HAP-1 (cell line): ENCODE measurements at regions not wholly inside any gene's neighbourhood (a gene's known extent, or its start where the extent isn't known, plus 50 kb on each side); places are given as distances from the start of the nearest gene placed in this dataset.

Experiments
- DNase-seq, 2 experiments: peaks; one replicate each; pipeline ENCODE4 v3.0.0-alpha.2; 2016 to 2020; ENCODE audit warnings: low spot score in 2 of 2
- H3K27me3 ChIP-seq: fragments of 250-450 bp; sonication (Bioruptor Pico); 2 replicates; pipeline ENCODE4 v1.5.1; 2020; ENCODE audit warnings: low read depth, mild to moderate bottlenecking, moderate library complexity
- H3K36me3 ChIP-seq: fragments of 250-450 bp; sonication (Bioruptor Pico); replicated peaks from 2 replicates; pipeline ENCODE4 v1.5.1; 2020; ENCODE audit warnings: mild to moderate bottlenecking
- H3K4me1 ChIP-seq: fragments of 250-450 bp; sonication (Bioruptor Pico); 2 replicates; pipeline ENCODE4 v1.5.1; 2020; ENCODE audit warnings: mild to moderate bottlenecking
- H3K4me3 ChIP-seq: fragments of 250-450 bp; sonication (Bioruptor Pico); 2 replicates; pipeline ENCODE4 v1.5.1; 2020; ENCODE audit warnings: mild to moderate bottlenecking, moderate library complexity
- H3K9me3 ChIP-seq: fragments of 250-450 bp; sonication (Bioruptor Pico); 2 replicates; pipeline ENCODE4 v1.5.1; 2020; ENCODE audit warnings: mild to moderate bottlenecking, moderate library complexity
- in situ Hi-C: fragments of 300-500 bp; cut with MboI; formaldehyde crosslinking; loops from 3 replicates; pipeline ENCODE4 v1.14.3; 2020; ENCODE audit warnings: low sequenced_read_pairs, inconsistent platforms, mixed read lengths

DNA sequence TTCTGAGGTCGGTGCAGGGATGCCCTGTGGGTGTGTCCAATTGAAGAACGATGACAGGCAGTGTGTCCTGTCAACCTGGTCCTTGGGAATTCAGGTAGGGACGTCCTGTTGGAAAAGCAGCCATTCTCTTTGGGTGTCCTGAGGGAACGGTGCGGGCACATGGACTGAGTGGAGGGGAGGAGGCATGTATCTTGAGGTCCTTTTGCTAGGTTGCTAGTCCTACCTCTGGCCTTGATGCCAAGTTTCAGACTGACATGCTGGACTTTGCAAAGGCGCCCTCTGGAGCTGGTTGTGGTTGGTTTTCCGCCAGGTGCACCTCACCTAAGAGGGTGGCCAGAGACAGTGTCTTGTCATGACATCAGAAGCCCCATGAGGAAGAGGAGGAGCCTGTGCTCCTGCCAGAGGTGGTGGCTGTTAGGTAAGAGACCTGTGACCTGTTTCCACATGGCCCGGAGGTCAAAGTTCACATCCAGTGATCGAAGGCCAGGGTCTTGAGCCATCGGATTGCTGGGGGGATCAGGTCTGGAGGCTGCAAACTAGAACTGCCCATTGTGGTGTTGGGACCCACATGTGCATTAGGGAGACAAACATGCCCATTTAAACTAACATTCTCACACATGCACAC, 106.3 kb downstream of the SNRPN start:
- Histone ChIP-seq H3K4me1 (no peaks in the 10 kb centered on the region), H3K4me3 (no peak overlapping the region), H3K9me3 (peaks cover 7% of the 10 kb centered on the region), H3K36me3 (no peaks in the 10 kb centered on the region), H3K27me3 (no peaks in the 10 kb centered on the region)
- no peak for DNase-seq
- in situ Hi-C loops = no loop called here

- Histone ChIP-seq H3K27me3 (no peaks in the 10 kb centered on the region), H3K4me1 (no peaks in the 10 kb centered on the region), H3K9me3 (peaks cover 2% of the 10 kb centered on the region), H3K4me3 (no peak overlapping the region), H3K36me3 (no peaks in the 10 kb centered on the region)
- in situ Hi-C loops = no loop called here
- no peak for DNase-seq
Measured at GRCh38 chr15:25061808-25062550, 107.2 kb downstream of the SNRPN start.

GRCh38 chr15:25062551-25063430, 108.0 kb downstream of the SNRPN start:
- Histone ChIP-seq H3K4me1 (no peaks in the 10 kb centered on the region), H3K36me3 (no peaks in the 10 kb centered on the region), H3K4me3 (no peak overlapping the region), H3K9me3 (peaks cover 2% of the 10 kb centered on the region), H3K27me3 (no peaks in the 10 kb centered on the region)
- DNase-seq = no peak
- in situ Hi-C loops = no loop called here

- Histone ChIP-seq H3K4me3 (no peak overlapping the region), H3K9me3 (peaks cover 3% of the 10 kb centered on the region), H3K27me3 (no peaks in the 10 kb centered on the region), H3K36me3 (no peaks in the 10 kb centered on the region), H3K4me1 (no peaks in the 10 kb centered on the region)
- no peak for DNase-seq
- in situ Hi-C loops = no loop called here
Measured at GRCh38 chr15:25065286-25065685, 110.5 kb downstream of the SNRPN start.

DNA sequence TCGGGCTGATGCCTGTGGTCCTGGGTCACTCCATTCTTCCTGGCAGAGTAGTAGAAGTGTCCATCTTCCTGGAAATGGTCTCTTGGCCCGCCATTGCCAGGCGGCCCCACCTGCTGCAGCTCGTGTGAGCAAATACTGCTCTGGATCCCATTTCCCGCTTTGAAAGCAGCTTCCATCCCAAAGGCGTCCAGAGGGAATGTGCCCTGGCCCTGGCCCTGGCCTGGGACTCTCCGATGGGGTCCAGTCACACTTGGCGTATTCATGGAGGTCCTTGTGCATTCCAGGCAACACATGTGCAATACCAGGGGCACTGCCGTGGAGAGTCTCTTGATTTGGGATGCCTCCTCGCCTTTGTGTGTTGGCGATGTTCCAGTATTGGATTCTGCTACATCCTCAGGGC, 111.1 kb downstream of the SNRPN start:
- no peak overlapping the region for H3K4me3 ChIP-seq
- peaks cover 6% of the 10 kb centered on the region for H3K9me3 ChIP-seq
- no peaks in the 10 kb centered on the region for H3K4me1 ChIP-seq
- no peak for DNase-seq
- no peaks in the 10 kb centered on the region for H3K36me3 ChIP-seq
- H3K27me3 ChIP-seq = no peaks in the 10 kb centered on the region
- in situ Hi-C loops = no loop called here

DNA sequence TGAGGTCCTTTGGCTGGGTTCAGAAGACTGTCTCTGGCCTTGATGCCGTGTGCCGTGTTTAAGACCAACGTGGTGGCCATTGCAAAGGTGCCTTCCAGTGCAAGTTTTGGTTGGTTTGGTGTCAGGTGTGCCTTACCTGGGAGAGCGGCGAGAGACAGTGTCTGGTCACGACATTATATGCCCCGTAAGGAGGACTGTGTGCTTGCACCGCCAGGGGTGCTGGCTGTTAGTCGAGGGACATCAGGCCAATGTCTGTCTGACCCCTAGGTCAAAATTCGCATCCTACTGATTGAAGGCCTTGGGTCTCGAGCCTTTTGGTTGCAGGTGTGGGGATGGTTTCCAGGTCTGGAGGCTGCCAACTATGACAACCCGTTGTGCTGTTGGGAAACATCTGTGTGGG, 111.9 kb downstream of the SNRPN start:
- in situ Hi-C loops = no loop called here
- no peaks in the 10 kb centered on the region for H3K36me3 ChIP-seq
- no peaks in the 10 kb centered on the region for H3K4me1 ChIP-seq
- H3K27me3 ChIP-seq = no peaks in the 10 kb centered on the region
- no peak for DNase-seq
- no peak overlapping the region for H3K4me3 ChIP-seq
- H3K9me3 ChIP-seq = peaks cover 4% of the 10 kb centered on the region

DNA sequence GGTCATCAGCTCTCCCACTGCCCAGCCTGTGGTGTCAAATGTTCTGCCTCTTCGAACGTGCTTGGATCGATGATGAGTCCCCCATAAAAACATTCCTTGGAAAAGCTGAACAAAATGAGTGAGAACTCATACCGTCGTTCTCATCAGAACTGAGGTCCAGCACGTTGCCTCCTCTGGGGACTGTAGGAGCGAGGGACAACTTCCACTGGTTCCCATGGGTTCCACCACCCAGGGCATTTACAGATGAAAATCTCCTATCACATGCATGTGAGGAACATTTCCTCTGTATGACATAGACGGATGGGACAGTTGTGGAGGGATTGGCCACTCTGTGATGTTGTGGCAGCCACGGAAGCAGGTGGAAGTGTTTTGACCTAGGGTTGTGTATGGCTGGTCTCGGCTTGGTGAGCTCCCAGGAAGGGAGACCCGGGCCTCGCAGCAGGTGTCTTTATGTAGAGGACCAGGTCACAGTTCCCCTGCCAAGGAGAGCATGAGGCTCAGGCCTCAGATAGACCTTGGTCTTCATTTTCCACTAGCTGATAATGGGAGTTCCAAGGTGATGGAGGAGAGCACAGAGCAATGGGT, 113.0 kb downstream of the SNRPN start:
- in situ Hi-C loops = no loop called here
- DNase-seq = no peak
- no peaks in the 10 kb centered on the region for H3K27me3 ChIP-seq
- peaks cover 9% of the 10 kb centered on the region; the same call in 1 of the 2 replicates for H3K9me3 ChIP-seq
- no peaks in the 10 kb centered on the region for H3K36me3 ChIP-seq
- H3K4me1 ChIP-seq = no peaks in the 10 kb centered on the region
- H3K4me3 ChIP-seq = no peak overlapping the region

- peaks cover 9% of the 10 kb centered on the region; the same call in 1 of the 2 replicates for H3K9me3 ChIP-seq
- no peaks in the 10 kb centered on the region for H3K27me3 ChIP-seq
- no peak for DNase-seq
- in situ Hi-C loops = no loop called here
- H3K4me3 ChIP-seq = no peak overlapping the region
- H3K36me3 ChIP-seq = no peaks in the 10 kb centered on the region
- no peaks in the 10 kb centered on the region for H3K4me1 ChIP-seq
Measured at GRCh38 chr15:25068696-25069095, 113.9 kb downstream of the SNRPN start.

DNA sequence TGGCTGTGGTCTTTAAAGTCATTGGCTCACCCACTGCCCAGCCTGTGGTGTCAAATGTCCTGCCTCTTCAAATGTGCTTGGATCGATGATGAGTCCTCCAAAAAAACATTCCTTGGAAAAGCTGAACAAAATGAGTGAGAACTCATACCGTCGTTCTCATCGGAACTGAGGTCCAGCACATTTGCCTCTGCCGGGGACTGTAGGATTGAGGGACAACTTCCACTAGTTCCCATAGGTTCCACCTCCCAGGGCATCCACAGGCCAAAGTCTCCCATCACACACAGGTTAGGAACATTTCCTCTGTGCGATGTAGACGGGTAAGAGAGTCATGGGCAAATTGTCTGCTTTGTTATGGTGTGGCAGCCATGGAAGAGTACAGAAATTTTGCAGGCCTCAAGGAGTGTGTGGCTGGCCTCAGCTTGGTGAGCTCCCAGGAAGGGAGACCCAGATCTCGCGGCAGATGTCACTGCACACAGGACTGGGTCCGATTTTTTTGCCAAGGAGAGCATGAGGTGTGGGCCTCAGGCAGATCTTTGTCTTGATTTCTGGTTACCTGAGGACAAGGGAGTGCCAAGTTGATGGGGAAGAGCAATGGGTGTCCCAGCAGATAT, 115.7 kb downstream of the SNRPN start:
- DNase-seq = no peak
- H3K27me3 ChIP-seq = no peaks in the 10 kb centered on the region
- no peak overlapping the region for H3K4me3 ChIP-seq
- H3K36me3 ChIP-seq = no peaks in the 10 kb centered on the region
- H3K9me3 ChIP-seq = peaks cover 9% of the 10 kb centered on the region; the same call in 1 of the 2 replicates
- in situ Hi-C loops = no loop called here
- no peaks in the 10 kb centered on the region for H3K4me1 ChIP-seq

- in situ Hi-C loops = no loop called here
- Histone ChIP-seq H3K36me3 (no peaks in the 10 kb centered on the region), H3K9me3 (peaks cover 14% of the 10 kb centered on the region), H3K4me3 (no peak overlapping the region), H3K4me1 (no peaks in the 10 kb centered on the region), H3K27me3 (no peaks in the 10 kb centered on the region)
- no peak for DNase-seq
Measured at GRCh38 chr15:25072857-25073476, 118.2 kb downstream of the SNRPN start.

DNA sequence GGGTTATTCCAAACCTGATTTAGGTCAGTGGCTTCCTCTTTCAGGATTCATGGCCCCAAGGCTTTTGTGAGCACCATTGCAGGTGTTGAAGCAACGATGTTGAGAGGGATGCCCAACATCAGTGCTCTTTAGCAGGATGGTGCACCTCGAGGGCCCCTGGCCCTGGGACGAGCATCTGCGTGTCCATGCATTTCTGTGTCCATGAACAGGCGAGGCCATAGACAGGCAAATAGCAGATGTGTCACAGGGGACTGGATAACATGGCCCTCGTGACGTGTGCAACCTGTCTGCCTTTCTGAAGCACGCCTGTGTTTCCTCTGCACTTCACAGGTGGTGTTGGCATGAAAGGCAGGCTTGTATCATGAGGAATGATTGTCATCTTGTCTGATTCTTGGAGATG, 132.3 kb downstream of the SNRPN start:
- no peaks in the 10 kb centered on the region; the same call in 1 of the 2 replicates for H3K9me3 ChIP-seq
- no peaks in the 10 kb centered on the region for H3K36me3 ChIP-seq
- no peak for DNase-seq
- H3K27me3 ChIP-seq = no peaks in the 10 kb centered on the region
- H3K4me1 ChIP-seq = no peaks in the 10 kb centered on the region
- in situ Hi-C loops = no loop called here
- no peak overlapping the region for H3K4me3 ChIP-seq

DNA sequence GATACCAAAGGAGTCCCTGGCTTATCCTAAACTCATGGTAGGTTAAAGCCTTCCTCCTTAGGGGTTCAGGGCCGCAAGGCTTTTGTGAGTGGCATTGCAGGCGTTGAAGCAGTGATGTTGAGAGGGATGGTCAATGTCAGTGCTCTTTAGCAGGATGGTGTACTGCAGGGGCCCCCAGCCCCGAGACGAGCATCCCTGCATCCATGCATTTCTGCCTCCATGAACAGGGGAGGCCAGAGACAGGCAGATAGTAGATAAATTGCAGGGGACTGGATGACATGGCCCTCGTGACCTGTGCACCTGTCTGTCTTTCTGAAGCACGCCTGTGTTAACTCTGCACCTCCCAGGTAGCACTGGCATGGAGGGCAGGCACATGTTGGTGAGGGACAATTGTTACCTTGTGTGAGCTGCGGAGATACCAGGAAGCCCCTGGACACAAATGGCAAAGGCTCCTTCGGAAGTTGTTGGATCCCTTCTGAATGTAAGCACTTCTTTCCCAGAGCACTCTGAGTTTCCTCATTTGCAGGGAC, 133.5 kb downstream of the SNRPN start:
- Histone ChIP-seq H3K4me1 (no peaks in the 10 kb centered on the region), H3K36me3 (no peaks in the 10 kb centered on the region), H3K4me3 (no peak overlapping the region), H3K27me3 (no peaks in the 10 kb centered on the region), H3K9me3 (no peaks in the 10 kb centered on the region; the same call in 1 of the 2 replicates)
- in situ Hi-C loops = no loop called here
- no peak for DNase-seq

DNA sequence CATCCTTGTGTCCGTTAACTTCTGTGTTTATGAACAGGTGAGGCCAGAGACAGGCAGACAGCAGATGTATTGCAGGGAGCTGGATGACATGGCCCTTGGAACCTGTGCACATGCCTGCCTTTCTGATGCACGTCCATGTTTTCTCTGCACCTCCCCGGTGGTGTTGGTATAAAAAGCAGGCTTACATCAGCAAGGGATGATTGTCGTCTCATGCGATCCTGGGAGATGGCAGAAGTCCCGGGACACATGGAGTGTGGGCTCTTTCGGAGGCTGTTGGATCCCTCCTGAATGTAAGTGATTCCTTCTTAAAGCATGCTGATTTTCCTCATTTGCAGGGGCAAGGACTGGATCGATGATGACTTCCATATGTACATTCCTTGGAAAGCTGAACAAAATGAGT, 134.8 kb downstream of the SNRPN start:
- DNase-seq = no peak
- H3K9me3 ChIP-seq = no peaks in the 10 kb centered on the region; the same call in 1 of the 2 replicates
- in situ Hi-C loops = no loop called here
- H3K27me3 ChIP-seq = no peaks in the 10 kb centered on the region
- H3K4me3 ChIP-seq = no peak overlapping the region
- no peaks in the 10 kb centered on the region for H3K4me1 ChIP-seq
- no peaks in the 10 kb centered on the region for H3K36me3 ChIP-seq
